HG02623 (cell line): ENCODE measurements at regions not wholly inside any gene's neighbourhood (a gene's known extent, or its start where the extent isn't known, plus 50 kb on each side); places are given as distances from the start of the nearest gene placed in this dataset.
"Not testable (repeated sequence)": the region's sequence is repeated elsewhere in the genome, so short reads cannot be mapped to it uniquely, and the experiment has no call there.

ENCODE experiments used
- ATAC-seq: cut with Tn5 transposase; IDR thresholded peaks from one replicate; pipeline ENCODE4 v1.9.1; 2021; ENCODE audit warnings: moderate library complexity; ENCODE audit not compliant: unreplicated experiment

- ATAC-seq: no peak
Measured at GRCh38 chr19:28701491-28701890, 511.5 kb downstream of the UQCRFS1 start.

GRCh38 chr19:28700176-28700575 lies 512.8 kb downstream of the UQCRFS1 start:
- ATAC-seq: no peak

- ATAC-seq: no peak
Measured at GRCh38 chr19:28697308-28697707, 515.6 kb downstream of the UQCRFS1 start.

- ATAC-seq: no peak
Measured at GRCh38 chr19:28694812-28695211, 518.1 kb downstream of the UQCRFS1 start.

- ATAC-seq: no peak
Measured at GRCh38 chr19:28691683-28692082, 521.3 kb downstream of the UQCRFS1 start.

GRCh38 chr19:28689464-28689863 lies 523.5 kb downstream of the UQCRFS1 start:
- not testable (repeated sequence) for ATAC-seq

GRCh38 chr19:28687296-28687695 lies 525.7 kb downstream of the UQCRFS1 start:
- ATAC-seq: no peak

GRCh38 chr19:28686756-28687155 lies 526.2 kb downstream of the UQCRFS1 start:
- no peak for ATAC-seq

- ATAC-seq: no peak
Measured at GRCh38 chr19:28685802-28686201, 527.1 kb downstream of the UQCRFS1 start.

GRCh38 chr19:28685077-28685476 lies 527.9 kb downstream of the UQCRFS1 start:
- not testable (repeated sequence) for ATAC-seq

GRCh38 chr19:28680111-28680510 lies 532.8 kb downstream of the UQCRFS1 start:
- no peak for ATAC-seq

- ATAC-seq: no peak
Measured at GRCh38 chr19:28670836-28671235, 542.1 kb downstream of the UQCRFS1 start.

- ATAC-seq: no peak
Measured at GRCh38 chr19:28669804-28670203, 543.1 kb downstream of the UQCRFS1 start.

GRCh38 chr19:28667348-28667977 lies 545.5 kb downstream of the UQCRFS1 start:
- ATAC-seq: no peak

GRCh38 chr19:28665748-28666147 lies 547.2 kb downstream of the UQCRFS1 start:
- ATAC-seq: no peak

GRCh38 chr19:28656644-28657043 lies 556.3 kb downstream of the UQCRFS1 start:
- no peak for ATAC-seq

- no peak for ATAC-seq
Measured at GRCh38 chr19:28655054-28655453, 557.9 kb downstream of the UQCRFS1 start.

GRCh38 chr19:28652765-28653164 lies 560.2 kb downstream of the UQCRFS1 start:
- no peak for ATAC-seq

GRCh38 chr19:28646629-28647028 lies 566.3 kb downstream of the UQCRFS1 start:
- ATAC-seq: no peak

GRCh38 chr19:28644169-28644775 lies 568.7 kb downstream of the UQCRFS1 start:
- no peak for ATAC-seq

GRCh38 chr19:28642787-28643683 lies 569.9 kb downstream of the UQCRFS1 start:
- no peak for ATAC-seq

- no peak for ATAC-seq
Measured at GRCh38 chr19:28641395-28641794, 571.6 kb downstream of the UQCRFS1 start.
